GM12874 (cell line): ENCODE measurements at regions not wholly inside any gene's neighbourhood (a gene's known extent, or its start where the extent isn't known, plus 50 kb on each side); places are given as distances from the start of the nearest gene placed in this dataset.

ENCODE experiments used
- TF ChIP-seq, protein P1 (sequence below): IDR thresholded peaks from 2 replicates; pipeline ENCODE4 v1.5.1; 2011; ENCODE audit warnings: low read depth, mild to moderate bottlenecking, control low read depth, low read length, moderate library complexity; ENCODE audit not compliant: insufficient read depth

DNA sequence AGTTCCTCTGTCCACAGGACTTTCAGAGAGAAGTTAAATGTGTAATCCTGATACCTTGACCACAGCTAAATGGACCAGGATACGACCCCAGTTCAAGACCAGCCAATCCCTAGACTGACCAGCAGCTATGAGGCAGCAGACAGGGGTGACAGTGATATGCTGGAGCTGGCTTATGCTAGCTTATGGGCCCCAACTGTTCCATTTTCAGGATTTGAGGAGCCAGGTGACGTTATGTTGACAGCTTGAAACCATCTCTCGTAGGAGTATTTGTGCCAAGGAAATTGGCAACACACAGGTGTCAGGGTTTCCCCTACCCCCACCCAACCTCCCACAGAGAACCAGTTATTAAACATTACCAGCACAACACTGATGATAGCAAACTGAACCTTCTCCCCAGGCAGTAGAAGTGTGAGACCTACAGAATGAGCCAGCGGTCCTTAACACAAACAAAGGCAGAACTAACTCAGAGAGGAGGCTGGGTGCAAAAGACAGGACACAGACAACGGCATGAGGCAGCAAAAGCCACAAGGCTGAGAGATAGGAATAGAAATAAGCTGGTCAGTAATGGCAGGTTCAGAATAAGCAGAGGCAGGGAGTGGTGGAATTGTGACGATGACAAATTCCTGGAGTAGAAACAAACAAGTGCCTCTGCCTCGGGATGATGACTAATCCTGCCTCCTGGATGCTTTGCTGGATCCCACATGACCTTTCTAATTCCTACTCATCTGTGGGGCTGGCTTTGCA is 85.6 kb upstream of the CPEB2 start:
- TF ChIP-seq, protein P1, sequence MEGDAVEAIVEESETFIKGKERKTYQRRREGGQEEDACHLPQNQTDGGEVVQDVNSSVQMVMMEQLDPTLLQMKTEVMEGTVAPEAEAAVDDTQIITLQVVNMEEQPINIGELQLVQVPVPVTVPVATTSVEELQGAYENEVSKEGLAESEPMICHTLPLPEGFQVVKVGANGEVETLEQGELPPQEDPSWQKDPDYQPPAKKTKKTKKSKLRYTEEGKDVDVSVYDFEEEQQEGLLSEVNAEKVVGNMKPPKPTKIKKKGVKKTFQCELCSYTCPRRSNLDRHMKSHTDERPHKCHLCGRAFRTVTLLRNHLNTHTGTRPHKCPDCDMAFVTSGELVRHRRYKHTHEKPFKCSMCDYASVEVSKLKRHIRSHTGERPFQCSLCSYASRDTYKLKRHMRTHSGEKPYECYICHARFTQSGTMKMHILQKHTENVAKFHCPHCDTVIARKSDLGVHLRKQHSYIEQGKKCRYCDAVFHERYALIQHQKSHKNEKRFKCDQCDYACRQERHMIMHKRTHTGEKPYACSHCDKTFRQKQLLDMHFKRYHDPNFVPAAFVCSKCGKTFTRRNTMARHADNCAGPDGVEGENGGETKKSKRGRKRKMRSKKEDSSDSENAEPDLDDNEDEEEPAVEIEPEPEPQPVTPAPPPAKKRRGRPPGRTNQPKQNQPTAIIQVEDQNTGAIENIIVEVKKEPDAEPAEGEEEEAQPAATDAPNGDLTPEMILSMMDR: no peak

GRCh38 chr4:14917298-14917633 is 85.0 kb upstream of the CPEB2 start:
- TF ChIP-seq, protein P1: no peak

GRCh38 chr4:14918336-14918735 is 83.9 kb upstream of the CPEB2 start:
- TF ChIP-seq, protein P1: no peak

DNA sequence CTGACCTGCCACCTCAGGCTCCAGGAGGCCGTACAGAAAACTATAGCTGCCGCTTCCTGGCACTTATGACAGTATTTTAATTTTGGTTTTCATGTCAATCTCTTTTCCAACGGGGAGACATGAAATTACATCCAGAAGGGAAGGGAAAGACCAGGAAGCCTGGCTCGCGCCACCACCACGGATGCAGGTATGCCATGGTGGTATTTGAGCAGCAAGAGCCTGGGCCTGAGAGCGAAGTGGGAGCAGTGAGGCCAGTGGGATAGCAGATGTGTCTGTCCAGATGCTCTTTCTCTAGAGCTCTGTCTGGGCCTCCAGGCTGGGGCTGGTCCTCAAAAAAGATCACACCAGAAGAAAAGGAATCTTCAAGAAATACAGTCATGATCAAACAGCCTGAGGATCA is 82.5 kb upstream of the CPEB2 start:
- TF ChIP-seq, protein P1: no peak

DNA sequence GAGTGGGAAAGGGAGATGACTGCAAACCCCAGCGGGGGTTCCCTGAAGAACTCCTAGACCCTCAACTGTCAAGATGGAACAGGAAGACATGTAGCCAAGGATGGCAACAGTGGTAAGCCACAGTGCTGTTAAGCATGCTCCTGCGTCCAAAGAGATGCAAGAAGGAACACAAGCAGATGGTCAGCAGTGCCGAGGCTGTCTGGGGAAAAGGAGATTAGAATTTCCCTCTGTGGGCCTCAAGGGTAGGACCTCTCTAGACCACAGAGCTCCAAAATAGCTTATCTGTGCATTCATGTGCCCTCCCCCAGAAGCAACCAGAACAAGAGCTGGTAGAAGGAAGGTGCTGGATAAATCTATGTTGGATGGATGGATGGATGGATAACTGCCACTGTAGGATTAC is 82.0 kb upstream of the CPEB2 start:
- TF ChIP-seq, protein P1: no peak

GRCh38 chr4:14920759-14921320 is 81.4 kb upstream of the CPEB2 start:
- TF ChIP-seq, protein P1: no peak

DNA sequence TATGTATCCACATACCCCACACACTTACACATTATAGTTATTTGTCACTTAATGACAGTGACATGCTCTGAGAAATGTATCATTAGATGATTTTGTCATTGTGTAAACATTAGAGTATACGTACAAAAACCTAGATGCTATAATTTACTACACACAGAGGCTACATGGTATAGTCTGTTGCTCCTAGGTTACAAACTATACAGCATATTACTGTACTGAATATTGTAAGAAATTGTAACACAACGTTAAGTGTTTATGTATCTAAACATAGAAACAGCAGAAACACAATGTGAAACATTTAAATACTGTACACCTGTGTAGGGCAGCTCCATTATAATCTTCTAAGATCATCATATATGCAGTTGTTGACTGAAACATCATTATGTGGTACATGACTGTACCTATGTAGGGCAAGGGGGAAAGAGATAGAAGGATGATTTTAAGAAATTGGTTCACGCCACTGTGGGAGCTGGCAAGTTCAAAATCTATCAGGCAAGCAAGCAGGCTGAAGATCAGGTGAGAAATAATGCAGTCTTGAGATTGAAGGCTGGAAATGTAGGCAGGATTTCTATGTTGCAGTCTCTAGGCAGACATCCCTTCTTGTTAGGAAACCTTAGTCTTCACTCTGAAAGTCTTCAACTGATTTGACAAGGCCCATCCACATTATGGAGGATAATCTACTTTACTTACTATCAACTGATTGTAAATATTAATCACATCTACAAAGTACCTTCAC is 78.0 kb upstream of the CPEB2 start:
- TF ChIP-seq, protein P1: no peak
